NCI-H226 (cell line): ENCODE measurements at regions not wholly inside any gene's neighbourhood (a gene's known extent, or its start where the extent isn't known, plus 50 kb on each side); places are given as distances from the start of the nearest gene placed in this dataset.

Experiments
- DNase-seq: peaks from one replicate; pipeline ENCODE4 v3.0.0-alpha.2; 2015

DNA sequence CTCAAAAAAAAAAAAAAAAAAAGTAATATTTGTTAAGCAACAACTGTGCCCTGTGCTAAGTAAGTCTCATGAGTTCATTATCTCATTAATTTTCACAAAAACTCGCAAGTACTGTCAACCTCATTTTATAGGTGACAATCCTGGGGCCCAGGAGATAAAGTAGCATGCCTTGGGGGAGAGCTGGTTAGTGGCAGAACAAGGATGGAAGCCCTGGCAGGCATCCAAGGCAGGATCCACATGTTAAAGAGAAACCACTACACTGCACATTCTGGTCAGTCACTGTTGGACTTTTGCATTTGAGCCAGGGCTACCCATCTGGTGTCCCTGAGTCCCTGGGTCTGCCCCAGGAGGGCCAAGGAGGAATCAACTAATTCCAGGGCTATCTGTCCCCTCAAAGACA is 54.6 kb downstream of the ZFP36L2 start:
- no peak for DNase-seq

DNA sequence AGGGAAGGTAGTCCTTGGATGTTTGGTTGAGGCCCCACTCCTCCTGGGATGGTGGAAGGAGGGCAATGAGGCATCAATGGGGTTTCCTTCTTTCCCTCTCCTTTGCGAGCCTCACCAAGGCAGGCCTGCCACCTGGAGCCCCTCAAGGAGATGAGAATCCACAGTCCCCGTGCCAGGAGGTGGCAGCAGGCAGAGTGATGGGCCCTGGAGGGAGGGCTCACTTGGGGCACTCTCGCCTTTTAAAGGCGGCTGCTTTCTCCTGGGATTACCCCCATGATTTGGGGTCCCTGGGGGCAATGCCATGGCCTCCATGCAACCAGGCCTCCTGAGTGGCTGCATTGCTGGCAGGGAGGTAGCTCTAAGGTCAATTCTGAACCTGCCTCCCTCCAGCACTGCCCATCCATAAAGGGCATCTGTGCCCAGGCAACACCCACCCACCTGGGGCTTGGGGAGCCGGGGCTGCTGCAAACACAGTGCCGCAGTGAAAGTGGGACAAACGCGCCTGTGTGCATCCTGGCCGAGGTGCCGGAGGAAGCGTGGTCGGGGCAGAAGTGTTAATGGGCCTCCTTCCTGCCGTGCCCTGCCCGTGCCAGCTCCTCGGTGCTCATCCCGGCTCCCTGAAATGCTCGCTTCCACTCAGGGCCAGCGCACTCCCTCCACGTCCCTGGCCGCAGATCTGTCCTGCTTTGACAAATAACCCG is 55.9 kb downstream of the ZFP36L2 start:
- DNase-seq: no peak

DNA sequence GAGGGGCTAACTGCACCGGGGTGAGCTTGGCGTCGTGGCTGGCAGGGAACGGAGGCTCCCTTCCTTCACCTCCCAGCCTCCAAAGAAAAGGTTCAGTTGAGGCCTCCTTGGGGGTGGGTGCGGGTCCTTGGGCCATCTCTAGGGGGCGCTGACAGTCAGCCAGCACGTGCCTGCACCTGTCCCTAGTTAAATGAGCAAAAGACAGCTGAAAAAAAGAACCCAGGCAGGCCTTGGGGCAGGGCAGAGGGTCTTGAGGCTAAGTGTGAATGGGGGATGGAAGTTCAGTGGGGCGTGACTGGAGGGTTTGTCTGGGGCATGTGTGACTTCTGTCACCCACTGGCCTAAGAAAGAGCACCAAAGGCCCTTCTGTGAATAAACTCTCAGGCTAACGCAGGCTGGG is 56.4 kb downstream of the ZFP36L2 start:
- DNase-seq: no peak

DNA sequence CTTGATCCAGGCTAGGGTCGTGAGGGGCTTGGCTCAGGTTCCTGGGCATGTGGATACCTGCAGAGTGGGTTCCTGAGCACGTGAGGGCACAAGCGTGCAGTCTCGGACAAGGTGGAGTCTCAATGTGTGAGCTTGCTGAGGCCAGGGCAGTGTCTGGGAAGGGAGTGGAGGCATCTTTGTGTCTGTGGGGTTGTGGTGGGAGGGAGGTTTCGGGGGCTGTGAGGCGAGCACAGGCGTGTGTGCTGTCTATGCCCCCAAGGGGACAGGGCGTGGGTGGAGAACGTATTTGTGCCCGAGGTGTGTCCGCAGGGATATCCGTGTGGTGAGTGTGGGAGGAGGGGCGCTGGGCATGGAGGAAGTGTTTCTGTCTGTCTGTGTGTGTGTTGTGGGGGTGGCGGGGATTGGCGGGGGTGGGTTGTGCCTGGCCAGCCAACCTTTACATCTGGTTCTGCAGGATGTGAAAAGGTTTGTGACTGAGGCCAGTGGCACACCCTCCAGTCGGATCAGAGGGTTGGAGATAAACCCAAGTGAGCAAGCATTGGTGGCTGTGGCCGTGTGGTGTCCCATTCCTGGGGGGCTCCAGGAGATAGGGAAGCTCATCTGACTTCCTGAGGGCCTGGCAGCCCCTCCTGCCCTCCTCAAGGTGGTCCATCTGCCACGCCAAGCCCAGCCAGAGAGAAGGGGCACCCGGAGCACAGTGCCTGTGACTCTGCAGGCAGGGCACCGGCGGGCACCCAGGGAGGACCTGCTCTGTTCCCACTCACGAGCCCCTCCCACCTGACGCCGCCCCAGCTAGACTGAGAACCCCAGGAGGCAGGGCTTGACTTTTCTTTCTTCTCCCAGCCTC is 57.1 kb downstream of the ZFP36L2 start:
- no peak for DNase-seq

DNA sequence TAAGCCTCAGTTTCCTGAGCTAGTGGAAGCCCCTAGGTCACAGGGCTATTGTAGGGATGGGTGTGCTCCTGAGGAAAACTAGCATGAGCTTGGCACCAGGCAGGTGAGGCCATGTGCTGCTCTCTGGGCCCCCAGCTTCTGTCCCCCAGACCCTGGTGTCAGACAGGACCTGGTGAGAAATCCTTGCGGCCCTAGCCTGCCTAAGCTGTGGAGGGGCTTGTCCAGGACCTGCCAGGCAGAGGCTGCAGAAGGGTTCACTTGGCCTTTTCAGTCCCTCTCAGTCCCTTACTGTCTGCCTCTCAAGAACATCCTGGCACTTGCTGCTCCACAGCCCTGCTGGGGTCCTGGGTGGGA is 58.4 kb downstream of the ZFP36L2 start:
- DNase-seq: no peak

DNA sequence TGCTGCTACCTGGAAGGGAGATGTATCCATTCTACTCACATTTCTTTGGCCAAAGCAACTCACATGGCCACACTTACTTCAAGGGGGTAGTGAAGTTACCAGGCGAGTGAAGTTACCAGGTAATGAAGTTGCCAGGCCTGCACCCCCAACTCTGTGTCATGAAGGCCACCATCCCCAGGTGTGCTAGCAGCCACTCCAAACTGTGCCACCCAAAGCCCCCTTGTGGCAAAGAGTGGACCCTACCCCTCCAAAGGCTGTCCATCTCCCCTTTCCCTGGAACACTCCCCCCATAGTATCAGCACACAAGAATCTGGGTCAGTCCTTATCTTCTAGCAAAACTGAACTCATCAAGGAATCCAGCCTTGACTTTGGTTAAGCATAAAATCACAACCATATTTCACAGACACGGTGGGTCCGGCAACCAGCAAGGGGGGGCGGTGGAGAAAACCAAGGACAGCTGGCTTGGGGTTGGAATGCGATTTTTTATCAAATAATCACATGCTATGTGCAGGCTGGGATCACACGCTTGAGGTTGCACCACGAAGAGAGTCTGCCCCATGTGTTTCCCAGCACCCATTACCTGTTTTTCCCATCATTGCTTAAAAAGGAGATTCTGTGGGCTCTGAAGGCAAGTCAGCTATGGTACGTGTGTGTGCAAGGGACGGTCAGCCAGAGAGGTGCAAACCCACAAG is 60.9 kb downstream of the ZFP36L2 start:
- no peak for DNase-seq

DNA sequence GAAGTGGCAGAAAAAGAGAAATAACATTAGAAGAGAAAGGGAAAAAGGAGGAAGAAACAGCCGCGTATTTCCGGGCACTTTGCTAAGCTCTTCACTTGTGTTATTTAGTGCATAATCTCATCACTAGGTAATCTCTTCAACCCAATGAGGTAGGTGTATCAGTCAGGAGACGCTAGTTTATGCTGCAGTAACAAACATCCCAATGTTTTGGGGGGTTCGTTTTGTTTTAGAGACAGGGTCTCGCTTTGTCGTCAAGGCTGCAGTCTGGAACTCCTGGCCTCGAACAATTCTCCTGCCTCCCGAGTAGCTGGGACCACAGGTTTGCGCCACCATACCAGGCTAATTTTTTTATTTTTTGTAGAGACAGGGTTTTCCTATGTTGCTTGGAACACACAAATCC is 61.7 kb downstream of the ZFP36L2 start:
- DNase-seq: no peak

DNA sequence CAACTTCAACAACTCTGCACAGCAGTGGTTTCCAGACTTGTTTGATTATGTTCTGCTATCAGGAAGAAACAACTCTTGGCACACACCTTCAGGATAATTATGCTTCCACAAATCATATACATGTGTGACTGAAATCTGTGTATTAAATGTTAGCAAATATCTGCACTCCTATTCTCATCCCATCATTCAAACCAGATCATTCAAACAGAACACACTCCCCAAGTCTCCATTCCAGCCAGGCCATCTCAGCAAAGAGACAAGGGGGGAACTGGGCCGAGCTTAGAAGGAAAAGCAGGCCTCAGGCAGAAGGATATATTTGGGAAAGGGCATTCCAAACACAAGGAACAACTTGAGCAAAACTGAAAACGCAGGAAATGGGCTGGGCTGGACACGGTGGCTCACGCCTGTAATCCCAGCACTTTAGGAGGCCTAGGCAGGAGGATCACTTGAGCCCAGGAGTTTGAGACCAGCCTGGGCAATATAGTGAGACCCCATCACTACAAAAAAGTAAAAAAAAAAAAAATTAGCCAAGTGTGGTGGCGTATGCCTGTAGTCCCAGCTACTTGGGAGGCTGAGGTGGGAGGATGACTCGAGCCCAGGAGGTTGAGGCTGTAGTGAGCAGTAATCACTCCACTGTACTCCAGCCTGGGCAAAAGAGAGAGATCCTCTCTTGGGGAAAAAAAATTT is 62.7 kb downstream of the ZFP36L2 start:
- DNase-seq: no peak

DNA sequence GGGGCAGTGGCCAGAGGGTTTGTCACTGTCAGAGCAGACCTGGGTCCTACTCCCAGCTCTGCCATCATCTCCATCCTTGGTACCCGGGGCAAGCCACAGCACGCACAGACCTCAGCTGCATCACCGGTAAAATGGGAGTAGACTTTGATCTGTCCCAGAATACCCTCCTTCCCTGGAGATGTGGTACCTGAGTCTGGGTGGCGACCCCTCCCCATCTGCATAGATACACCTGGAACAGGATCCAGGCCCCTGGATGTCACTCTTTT is 64.0 kb downstream of the ZFP36L2 start:
- DNase-seq: no peak

DNA sequence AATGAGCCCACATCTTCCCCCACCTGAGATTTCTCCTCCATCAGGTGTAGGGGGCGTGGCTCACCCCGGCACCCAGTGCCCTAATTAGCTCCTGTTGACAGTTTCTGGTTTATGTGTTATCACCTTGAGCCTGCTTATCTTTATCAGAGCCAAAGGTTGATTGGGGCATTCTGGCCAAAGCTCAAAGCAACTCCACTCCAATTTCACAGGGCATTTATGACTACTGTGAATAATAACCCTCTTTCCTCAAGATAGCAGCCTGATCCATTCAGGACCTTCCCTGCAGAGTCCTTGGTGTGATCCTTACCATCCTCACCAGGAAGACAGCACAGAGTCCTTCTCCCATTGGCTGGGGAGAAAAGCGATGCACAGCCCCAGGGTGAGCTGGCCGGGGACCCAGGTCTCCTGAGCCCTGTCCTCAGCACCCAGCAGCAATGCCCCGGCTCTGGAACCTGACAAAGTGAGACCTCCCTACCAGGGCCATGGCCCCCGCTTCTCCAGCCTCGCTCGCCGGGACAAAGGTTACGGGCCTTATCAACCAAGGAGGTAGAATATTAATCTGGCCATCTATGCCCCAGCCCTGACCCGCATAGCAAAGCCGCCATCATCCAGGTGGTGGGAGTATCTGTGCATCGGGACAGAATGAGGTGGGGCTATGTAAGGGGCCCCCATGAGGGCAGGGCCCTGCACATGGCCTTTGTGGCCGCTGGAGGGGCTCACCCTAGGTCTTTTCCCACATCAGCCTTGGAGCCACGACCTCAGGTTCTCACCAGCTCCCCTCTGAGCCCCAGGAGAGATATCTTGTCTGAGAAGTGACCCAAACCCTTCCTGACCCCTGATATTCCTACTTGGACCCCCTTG is 64.5 kb downstream of the ZFP36L2 start:
- no peak for DNase-seq

DNA sequence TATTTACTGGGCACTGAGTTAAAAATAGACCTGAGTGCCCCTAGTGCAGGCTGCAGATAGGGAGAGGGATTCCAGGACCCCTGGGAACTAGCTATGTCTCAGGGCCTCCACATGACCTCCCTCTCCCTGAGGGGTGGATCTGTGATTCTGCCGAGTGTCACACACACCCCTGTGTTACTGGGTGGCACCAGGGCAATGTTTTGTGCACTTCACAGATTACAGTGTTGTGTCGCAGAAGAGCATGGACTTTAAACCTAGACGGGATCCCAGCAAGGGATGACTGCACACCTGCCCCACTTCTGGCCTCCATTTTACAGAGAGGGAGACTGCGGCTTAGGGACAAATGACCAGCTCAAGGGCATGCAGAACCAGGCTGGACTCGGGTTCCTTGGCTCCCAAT is 65.6 kb downstream of the ZFP36L2 start:
- no peak for DNase-seq

DNA sequence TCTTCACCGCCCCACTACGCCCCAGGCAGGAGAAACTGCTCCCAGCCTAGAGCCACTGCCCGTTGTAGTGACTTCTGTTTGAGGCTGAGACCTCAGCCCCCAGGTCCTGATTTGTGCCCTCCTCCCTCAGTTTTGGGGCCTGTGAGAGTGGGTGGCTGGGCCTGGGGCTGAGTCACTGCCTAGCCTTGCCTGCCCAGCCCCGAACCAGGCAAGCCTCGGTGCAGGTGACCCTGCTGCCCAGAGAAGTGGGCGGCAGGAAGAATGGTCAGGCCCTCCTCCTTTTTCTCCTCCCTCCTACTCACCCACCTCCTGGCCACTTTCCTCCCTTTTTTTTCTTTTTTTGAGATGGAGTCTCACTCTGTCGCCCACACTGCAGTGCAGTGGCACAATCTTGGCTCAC is 66.6 kb downstream of the ZFP36L2 start:
- peak; percentile 41 for DNase-seq

DNA sequence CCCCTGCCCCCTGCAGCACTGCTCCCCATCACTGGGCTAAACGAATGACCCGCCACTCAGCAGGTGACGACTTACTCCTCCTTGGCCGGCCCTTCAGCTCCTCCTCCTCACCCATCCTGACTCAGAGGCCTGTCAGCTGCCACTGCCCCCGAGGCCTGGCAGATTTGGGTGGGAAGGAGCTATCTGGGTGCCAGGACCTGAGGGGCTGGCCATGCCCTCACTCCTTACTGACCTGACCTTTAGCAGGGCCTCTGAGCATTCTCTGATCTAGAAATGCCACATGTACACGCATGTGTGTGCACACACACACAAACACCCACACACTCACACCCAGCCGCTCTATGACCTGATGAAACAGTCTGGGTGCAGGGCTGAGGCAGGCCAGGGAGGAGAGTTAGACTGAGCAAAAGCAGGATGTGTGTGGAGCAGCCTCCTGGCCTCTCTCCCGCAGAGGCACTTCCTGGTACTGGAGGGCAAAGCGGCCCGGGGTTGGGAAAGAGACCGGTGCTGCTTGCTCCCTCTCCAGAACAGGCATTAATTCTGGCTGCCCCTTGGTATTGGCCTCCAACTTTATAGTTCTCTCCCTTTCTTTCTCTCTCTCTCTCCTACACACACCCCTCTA is 68.0 kb downstream of the ZFP36L2 start:
- peak; percentile 97 for DNase-seq

DNA sequence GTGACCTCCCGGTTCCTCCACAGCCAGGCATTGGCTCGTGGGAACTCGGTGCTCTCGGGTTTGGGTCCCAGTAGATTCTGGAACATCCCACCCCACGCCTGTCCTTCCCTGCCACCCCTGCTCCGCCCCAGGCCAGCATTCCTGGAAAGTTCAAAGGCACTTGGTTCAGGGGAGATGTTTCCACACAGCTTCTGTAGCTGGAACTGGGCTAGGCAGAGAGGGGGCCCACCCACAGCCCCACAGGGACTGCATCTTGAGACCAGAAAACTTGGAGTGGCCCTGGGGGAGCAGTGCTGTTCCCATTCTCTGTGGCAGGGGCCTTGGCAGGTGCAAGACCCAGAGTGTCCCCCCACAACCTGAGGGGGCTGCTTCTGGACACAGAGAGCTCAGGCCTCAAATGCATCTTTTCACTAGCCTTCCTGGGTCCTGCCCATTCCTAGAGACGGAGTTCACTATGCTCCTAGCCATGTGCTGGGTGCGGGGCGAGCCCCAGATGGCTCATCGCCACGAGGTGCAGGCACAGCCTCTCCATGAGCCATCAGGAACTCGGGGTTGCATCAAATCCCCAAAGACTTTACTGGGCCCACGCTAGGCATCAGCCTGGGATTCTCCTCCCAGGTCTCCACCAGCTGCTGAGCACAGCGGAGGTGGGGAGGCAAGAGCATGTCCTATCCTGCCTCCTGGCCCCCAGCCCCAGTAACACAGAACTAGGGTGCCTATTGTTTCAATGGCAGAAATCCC is 68.7 kb downstream of the ZFP36L2 start:
- peak; percentile 62 for DNase-seq

DNA sequence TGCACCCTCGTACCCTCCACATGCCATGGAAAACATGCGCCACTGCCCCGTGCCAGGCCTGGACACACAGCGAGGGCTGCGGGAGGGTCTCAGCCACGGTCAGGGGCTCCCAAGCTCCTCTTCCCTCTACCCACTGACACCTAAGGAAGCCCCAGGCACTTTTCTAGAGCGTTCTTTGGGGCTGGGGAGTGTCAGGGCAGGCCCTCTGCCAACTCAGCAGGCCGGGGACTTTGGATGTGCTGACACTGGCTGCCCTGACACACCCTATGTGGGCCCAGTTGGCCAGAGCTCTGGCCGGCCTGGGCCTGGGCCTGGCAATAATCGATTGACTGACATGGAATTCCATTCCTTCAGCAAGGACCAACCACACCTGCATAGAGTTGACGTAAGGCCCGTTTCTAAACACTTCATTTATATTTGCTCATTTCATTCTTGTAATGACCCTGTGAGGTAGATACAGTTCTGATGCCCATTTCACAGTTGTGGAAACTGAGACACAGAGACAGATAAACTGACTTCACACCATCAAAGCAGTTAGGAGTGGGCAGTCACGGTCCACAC is 70.5 kb downstream of the ZFP36L2 start:
- no peak for DNase-seq

DNA sequence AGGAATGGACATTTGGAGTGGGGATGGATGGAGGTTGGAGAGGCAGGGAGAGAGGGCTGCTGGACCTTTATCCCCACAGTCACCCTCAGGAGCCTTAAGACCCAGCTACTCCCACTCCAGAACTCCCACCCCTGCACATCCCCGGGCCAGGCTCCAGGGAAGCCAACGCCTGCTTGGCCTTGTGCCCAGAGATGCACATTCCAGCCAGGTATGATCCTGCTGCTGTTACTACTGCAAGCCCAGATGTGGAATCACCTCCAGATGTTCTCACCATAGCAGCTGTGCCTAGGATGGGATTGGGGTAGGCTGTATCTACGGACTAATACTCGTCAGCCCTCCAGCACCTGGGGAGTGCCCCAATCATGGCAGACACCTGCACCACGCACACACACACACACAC is 71.7 kb downstream of the ZFP36L2 start:
- DNase-seq: no peak

DNA sequence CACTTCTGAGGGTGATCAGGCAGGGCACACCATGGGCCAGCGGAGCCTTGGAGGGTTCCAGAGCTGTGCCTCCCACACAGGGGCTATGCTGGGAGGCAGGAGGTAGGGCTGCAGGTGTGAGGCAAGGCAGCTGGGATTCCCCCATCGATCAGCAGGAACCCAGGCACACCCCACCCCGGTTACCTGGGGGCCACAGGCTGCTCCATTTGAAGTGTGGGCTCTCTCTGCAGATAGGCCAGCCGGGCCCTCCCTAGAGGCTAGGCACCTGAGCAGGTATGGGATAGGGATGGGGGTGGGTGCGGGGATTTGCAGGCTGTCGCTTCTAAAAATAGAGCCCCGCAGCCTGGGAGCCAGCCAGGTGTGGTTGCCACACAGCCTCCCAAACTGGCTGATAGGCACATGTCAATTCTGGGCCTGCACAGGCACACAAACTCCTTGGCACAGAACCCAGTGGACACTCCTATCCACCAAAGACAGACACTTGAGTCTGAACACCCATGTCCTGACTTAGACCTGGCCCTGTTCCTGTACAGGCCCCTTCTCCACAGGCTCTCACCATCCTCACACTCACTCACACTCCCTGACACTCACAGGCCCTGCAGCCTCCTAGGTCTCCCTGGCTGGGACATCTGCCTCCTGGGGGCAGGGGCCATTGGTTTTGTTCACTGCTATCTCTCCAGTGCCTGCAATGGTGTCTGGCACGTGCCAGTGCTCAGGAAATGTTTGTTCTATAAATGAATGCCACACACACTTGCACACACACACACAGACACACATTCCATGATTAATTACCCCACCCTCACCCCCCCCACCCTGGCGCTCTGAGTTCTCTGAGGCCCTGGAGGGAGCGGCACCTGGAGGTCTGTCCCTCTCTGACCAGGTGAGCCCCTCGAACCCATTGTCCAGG is 73.4 kb downstream of the ZFP36L2 start:
- DNase-seq: no peak

DNA sequence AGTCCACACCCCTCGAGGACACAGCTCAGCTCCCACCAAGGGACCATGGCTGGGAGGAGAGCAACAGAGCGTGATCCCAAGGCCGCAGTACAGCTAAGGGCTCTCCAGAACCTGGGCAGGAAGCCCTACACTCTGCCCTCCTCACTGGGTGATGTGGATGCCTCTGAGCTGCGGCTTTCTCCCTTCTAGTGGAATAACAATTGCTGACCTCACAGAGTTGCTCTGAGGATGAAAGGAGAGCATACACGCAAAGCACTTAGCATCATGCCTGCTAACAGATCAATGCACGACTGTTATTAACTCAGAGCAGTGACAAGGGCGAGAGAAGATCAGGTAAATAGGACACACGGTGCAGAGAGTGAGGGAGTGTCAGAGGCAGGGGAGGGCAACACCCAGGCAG is 74.2 kb downstream of the ZFP36L2 start:
- no peak for DNase-seq

DNA sequence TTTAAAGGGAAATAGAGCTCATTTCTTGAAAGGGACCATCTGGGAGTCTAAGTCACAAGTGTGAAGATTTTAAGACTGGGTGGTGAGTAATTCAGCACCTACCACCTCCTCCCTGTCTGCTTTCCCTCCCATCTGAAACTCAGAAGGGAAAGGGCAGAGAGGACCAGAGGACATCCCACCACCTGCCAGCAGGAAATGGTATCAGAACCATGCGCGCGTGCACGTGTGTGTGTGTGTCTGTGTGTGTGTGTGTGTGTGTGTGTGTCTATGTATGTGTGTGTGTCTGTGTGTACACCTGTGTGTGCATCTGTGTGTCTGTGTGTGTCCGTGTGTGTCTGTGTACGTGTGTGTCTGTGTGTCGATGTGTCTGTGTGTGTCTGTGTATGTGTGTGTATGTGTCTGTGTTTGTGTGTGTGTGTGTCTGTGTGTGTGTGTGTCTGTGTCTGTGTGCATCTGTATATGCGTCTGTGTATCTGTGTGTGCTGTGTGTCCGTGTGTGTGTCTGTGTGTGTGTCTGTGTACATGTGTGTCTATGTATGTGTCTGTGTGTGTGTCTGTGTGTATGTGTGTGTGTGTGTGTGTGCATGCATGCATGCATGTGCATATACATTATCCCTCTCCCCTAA is 76.8 kb downstream of the ZFP36L2 start:
- no peak for DNase-seq

DNA sequence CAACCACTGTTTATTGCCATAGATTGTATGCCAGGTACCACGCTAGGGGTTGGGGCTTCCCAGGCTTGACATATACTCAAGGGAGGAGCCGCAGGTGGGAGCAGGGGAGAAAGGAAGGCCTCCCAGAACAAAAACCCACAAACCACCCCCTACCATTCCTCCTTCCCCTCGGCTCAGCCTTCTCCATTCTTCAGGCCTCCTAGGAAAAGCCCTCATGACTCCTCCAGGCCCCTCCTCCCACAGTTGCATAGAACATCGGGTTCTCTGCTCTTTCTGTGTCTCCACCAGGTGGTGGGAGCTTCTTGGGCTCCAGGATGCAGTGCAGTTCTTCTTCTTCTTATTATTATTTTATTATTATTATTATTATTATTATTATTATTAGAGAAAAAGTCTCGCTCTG is 80.3 kb downstream of the ZFP36L2 start:
- DNase-seq: no peak
